Colonic mucosa (tissue), 4 donors: ENCODE measurements at regions not wholly inside any gene's neighbourhood (a gene's known extent, or its start where the extent isn't known, plus 50 kb on each side); places are given as distances from the start of the nearest gene placed in this dataset.
"Not testable (repeated sequence)": the region's sequence is repeated elsewhere in the genome, so short reads cannot be mapped to it uniquely, and the experiment has no call there.

Source experiments
- DNase-seq: peaks from one replicate; pipeline ENCODE4 v3.0.0-alpha.2; 2020
- H3K27ac ChIP-seq: fragments of 200-600 bp; one replicate; pipeline ENCODE4 v1.8.0; 2021
- H3K27me3 ChIP-seq: fragments of 200-600 bp; one replicate; pipeline ENCODE4 v1.8.0; 2021
- H3K36me3 ChIP-seq: fragments of 200-600 bp; one replicate; pipeline ENCODE4 v1.8.0; 2021
- H3K4me1 ChIP-seq: fragments of 200-600 bp; one replicate; pipeline ENCODE4 v1.8.0; 2021; ENCODE audit warnings: mild to moderate bottlenecking
- H3K4me3 ChIP-seq: fragments of 200-600 bp; one replicate; pipeline ENCODE4 v1.8.0; 2021
- H3K9ac ChIP-seq, 2 donors: one replicate each; pipeline ENCODE4 v1.7.0; 2013; ENCODE audit warnings: control low read depth in 2 of 2, low read depth in 2 of 2, low read length in 2 of 2
- H3K9me3 ChIP-seq: fragments of 200-600 bp; one replicate; pipeline ENCODE4 v1.8.0; 2021
- intact Hi-C: fragments of 100-400 bp; cut with DNase I; formaldehyde crosslinking; loops from one replicate; pipeline ENCODE4 v1.14.1; 2022
- TF ChIP-seq, protein P1 (sequence below): fragments of 200-600 bp; IDR thresholded peaks from one replicate; pipeline ENCODE4 v1.8.0; 2022; ENCODE audit warnings: antibody characterized with exemption, mild to moderate bottlenecking
- donor health status: healthy.
- donor health status: DM: no; HTN: no; CAD: no.
- donor health status: DM: no; HTN: no; CAD: no.

DNA sequence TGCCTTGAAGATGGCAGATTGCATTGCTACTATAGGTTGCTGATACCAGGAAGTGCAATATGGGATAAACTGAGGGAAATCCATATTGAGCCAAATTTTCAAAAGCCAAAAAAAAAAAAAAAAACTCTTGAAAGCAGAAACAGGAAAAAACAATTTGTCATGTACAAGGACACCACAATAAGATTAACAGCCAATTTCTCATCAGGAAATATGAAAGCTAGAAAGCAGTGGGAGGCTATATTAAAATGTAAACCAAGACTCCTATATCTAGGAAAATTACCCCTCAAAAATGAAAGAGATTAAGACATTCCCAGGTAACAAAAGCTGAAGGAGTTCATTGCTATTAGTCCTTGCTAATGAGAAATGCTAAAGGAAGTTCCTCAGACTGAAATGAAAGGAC, 462.8 kb upstream of the DPH6 start:
- intact Hi-C loops: no loop called here
- H3K27me3 ChIP-seq: no peaks in the 10 kb centered on the region
- no peak for DNase-seq
- no peak overlapping the region for H3K4me3 ChIP-seq
- TF ChIP-seq, protein P1, sequence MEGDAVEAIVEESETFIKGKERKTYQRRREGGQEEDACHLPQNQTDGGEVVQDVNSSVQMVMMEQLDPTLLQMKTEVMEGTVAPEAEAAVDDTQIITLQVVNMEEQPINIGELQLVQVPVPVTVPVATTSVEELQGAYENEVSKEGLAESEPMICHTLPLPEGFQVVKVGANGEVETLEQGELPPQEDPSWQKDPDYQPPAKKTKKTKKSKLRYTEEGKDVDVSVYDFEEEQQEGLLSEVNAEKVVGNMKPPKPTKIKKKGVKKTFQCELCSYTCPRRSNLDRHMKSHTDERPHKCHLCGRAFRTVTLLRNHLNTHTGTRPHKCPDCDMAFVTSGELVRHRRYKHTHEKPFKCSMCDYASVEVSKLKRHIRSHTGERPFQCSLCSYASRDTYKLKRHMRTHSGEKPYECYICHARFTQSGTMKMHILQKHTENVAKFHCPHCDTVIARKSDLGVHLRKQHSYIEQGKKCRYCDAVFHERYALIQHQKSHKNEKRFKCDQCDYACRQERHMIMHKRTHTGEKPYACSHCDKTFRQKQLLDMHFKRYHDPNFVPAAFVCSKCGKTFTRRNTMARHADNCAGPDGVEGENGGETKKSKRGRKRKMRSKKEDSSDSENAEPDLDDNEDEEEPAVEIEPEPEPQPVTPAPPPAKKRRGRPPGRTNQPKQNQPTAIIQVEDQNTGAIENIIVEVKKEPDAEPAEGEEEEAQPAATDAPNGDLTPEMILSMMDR: no peak
- no peak overlapping the region for H3K27ac ChIP-seq
- H3K36me3 ChIP-seq: no peaks in the 10 kb centered on the region
- H3K4me1 ChIP-seq: no peaks in the 10 kb centered on the region
- H3K9me3 ChIP-seq: no peaks in the 10 kb centered on the region
- H3K9ac ChIP-seq: no peak overlapping the region

DNA sequence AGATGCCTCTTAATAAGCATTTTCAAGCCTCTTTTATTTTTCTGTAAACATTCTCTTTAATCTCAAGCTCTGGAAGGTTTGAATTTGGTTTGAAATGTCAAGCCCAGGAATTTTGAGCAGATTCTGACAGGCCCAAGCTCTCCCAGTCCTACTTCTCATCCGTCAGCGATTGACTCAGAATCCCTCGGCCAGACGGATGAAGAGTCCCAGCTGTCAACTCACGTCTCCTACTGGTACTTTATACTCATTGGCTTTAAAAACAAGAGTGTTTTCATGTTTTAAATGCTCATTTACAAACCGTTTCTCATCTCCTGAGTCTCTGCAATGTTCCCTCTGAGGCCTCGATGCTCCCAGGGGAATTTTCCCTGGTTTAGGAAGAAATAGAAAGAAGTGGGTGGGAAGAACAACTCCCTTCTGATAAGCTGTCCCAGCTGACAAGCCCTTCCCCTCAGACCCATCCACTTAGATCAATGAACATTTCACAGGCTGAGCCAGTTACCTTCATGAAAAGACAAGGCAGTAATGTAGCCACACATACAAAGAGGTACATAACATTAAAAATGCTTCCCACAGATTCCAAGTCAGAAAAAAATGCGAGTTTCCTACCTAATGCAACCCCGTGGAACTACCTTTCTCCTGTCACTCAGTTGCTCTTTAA, 478.2 kb upstream of the DPH6 start:
- H3K27me3 ChIP-seq: no peaks in the 10 kb centered on the region
- intact Hi-C loops: no loop called here
- H3K27ac ChIP-seq: no peak overlapping the region
- no peaks in the 10 kb centered on the region for H3K9me3 ChIP-seq
- TF ChIP-seq, protein P1: no peak
- no peaks in the 10 kb centered on the region for H3K4me1 ChIP-seq
- no peak for DNase-seq
- H3K36me3 ChIP-seq: no peaks in the 10 kb centered on the region
- H3K9ac ChIP-seq: no peak overlapping the region
- no peak overlapping the region for H3K4me3 ChIP-seq

DNA sequence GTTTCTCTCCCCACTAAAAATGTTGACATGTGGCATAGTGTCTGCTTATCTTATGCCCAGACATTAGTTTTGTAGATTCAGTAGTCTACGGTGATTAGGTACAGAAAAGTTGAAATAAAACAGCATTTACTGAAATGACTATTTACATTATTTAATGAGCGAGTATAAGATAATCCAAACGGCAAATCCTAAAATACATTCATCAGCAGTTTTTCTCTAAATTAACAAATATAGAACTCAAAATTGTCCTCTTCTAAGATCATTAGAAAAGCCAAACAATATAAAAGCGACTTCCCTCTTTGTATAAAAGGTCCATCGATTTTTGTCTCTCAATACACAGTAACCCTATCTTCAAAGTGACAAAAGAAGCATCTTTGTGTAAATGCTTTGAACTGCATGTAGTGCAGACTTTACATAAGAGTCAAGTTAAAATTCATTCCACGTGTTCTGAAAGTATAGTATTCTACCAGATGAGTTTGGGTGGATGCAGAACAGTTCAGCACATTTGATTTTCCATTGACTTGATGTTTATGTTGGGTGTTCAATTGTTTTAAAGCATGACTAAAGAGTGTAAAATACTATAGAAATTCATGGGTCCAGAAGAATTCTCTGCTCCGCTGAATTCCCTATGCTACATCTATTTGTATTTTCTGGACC, 480.8 kb upstream of the DPH6 start:
- Histone ChIP-seq H3K4me1 (no peaks in the 10 kb centered on the region), H3K4me3 (no peak overlapping the region), H3K27me3 (no peaks in the 10 kb centered on the region), H3K27ac (no peak overlapping the region), H3K9ac (no peak overlapping the region), H3K36me3 (no peaks in the 10 kb centered on the region), H3K9me3 (no peaks in the 10 kb centered on the region)
- DNase-seq: no peak
- TF ChIP-seq, protein P1: no peak
- intact Hi-C loops: no loop called here

DNA sequence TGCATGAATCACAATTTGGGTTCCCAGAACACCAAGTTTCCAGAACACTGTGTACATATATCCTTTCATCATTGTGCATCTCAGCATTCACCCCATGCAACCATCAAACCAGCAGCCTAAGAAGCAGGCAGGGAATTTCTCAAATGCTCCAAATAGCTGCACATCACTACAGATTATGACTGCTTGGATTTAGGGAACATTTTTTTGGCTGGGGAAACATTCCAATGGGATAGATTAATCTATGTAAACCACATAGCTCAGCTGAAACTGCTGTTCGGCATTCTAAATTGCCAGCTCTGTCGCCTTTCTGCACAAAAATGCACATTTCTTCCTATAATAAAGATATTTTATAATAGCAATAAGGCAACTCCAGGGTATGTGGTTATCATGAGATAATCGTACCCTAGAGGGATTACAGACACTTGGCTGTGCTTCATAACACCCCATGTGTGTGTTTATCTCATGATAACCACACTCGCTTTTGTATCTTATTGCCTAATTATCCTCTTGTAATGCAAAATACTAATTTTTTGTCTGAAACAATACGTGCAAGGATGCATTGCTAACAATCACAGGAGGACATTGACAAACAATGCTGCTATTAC, 483.7 kb upstream of the DPH6 start:
- intact Hi-C loops: no loop called here
- Histone ChIP-seq H3K36me3 (no peaks in the 10 kb centered on the region), H3K4me1 (no peaks in the 10 kb centered on the region), H3K9ac (no peak overlapping the region), H3K9me3 (no peaks in the 10 kb centered on the region), H3K27me3 (no peaks in the 10 kb centered on the region), H3K27ac (no peak overlapping the region), H3K4me3 (no peak overlapping the region)
- TF ChIP-seq, protein P1: no peak
- no peak for DNase-seq

DNA sequence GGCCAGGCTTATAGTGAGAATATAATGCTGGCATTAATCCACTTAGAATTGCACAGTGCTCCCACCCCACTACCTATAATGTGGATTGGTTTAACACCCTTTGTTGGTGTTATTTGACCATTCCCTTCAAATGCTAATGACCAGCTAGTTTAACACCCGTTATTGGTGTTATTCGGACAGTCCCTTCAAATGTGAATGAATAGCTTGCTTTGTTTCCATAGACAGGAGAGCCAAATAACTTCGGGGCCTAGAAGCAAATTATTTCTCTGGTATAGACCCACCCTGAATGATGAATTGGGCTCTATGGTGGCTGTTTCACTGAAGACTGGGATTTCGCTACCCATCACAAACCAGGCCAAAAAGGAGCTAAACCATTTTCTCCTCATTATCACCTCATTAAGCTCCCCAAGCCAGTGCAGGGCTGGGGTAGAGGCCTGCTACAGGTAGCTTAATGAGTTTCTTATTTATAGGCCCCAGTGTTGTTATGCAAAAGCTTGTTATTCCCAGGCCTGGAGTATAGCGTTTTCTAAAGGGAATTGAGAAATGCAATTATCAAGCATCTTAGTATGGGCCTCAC, 494.1 kb upstream of the DPH6 start:
- H3K27ac ChIP-seq: no peak overlapping the region
- H3K27me3 ChIP-seq: no peaks in the 10 kb centered on the region
- no peaks in the 10 kb centered on the region for H3K4me1 ChIP-seq
- no peaks in the 10 kb centered on the region for H3K9me3 ChIP-seq
- DNase-seq: no peak
- intact Hi-C loops: no loop called here
- no peak overlapping the region for H3K4me3 ChIP-seq
- H3K9ac ChIP-seq: no peak overlapping the region
- no peaks in the 10 kb centered on the region for H3K36me3 ChIP-seq
- TF ChIP-seq, protein P1: no peak

DNA sequence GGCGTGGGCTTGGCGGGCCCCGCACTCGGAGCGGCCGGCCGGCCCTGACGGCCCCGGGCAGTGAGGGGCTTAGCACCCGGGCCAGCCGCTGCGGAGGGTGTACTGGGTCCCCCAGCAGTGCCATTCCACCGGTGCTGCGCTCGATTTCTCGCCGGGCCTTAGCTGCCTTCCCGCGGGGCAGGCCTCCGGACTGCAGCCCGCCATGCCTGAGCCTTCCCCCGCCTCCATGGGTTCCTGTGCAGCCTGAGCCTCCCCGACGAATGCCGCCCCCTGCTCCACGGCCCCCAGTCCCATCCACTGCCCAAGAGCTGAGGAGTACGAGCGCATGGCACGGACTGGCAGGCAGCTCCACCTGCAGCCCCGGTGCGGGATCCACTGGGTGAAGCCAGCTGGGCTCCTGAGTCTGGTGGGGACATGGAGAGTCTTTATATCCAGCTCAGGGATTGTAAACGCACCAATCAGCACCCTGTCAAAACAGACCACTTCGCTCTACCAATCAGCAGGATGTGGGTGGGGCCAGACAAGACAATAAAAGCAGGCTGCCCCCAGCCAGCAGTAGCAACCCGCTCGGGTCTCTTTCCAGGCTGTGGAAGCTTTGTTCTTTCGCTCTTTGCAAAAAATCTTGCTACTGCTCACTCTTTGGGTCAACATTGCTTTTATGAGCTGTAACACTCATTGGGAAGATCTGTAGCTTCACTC, 501.2 kb upstream of the DPH6 start:
- intact Hi-C loops: not testable (repeated sequence)

More for the DNA sequence above, 501.2 kb upstream of the DPH6 start:
- not testable (repeated sequence) for H3K9me3 ChIP-seq, H3K4me3 ChIP-seq, H3K27ac ChIP-seq, H3K4me1 ChIP-seq, H3K9ac ChIP-seq, DNase-seq, H3K36me3 ChIP-seq, H3K27me3 ChIP-seq
